Non-pigmented ciliary epithelial cell (primary cell): ENCODE measurements at regions not wholly inside any gene's neighbourhood (a gene's known extent, or its start where the extent isn't known, plus 50 kb on each side); places are given as distances from the start of the nearest gene placed in this dataset.

Source experiments
- DNase-seq: peaks from one replicate; pipeline ENCODE4 v3.0.0-alpha.2; 2010; ENCODE audit warnings: low read depth

DNA sequence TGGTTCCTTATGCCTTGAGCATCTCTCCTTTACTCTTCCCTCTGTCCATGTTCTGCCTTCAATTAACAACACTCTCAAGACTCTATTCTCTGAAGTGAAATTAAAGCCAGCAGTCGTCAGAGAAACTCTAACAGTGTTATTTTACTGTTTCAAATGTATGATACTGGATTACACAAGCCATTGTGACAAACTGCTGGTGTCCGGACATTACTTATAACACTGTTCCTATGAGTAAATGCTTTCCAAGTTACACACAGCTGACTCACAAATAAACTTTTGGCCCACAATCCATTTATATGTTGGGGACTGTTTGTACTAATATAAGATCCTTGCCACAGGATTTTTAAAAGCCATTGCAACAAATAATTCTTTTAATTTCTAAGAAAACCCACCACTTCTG is 63.2 kb upstream of the GHR start:
- peak; percentile 18 for DNase-seq

- DNase-seq = no peak
Observed at GRCh38 chr5:42360616-42361314, 62.5 kb upstream of the GHR start.

- no peak for DNase-seq
Observed at GRCh38 chr5:42361315-42361688, 61.9 kb upstream of the GHR start.

- no peak for DNase-seq
Observed at GRCh38 chr5:42366051-42366450, 57.2 kb upstream of the GHR start.
